DND-41 (cell line): ENCODE measurements at regions not wholly inside any gene's neighbourhood (a gene's known extent, or its start where the extent isn't known, plus 50 kb on each side); places are given as distances from the start of the nearest gene placed in this dataset.

ENCODE experiments used
- EZH2 ChIP-seq: IDR thresholded peaks from 3 replicates; pipeline ENCODE4 v1.6.1; 2012; ENCODE audit warnings: borderline replicate concordance, low read depth, mild to moderate bottlenecking, moderate library complexity, low read length, inconsistent platforms; ENCODE audit not compliant: severe bottlenecking
- TF ChIP-seq, protein P1 (sequence below): IDR thresholded peaks from 2 replicates; pipeline ENCODE4 v1.5.1; 2012; ENCODE audit warnings: borderline replicate concordance, low read length, moderate library complexity, mild to moderate bottlenecking; ENCODE audit not compliant: poor library complexity, severe bottlenecking; ENCODE audit errors: extremely low read depth

DNA sequence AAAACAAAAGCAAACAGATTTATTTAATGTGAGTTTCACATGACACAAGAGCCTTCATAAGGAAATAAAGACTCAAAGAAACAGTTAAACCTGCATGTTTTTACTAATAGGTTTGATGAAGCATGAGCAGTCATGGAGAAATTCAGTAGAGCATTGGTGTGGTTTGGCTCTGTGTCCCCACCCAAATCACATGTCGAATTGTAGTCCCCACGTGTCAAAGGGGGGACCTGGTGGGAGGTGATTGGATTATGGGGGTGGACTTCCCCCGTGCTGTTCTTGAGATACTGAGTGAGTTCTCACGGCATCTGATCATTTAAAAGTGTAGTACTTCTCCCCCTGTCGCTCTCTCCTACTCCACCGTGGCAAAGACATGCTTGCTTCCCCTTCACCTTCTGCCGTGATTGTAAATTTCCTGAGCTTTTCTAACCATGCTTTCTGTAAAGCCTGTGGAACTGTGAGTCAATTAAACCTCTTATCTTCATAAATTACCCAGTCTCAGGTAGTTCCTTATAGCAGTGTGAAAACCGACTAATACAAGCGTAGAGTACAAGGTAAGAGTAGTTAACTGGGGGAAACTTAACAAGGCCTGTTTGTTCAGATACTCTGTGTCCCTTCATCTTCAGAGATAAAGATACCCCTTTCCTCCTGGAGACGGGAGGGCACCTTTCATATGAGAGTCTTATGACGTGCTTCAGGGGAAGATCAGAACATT is 354.8 kb downstream of the SIPA1L2 start:
- no peak for TF ChIP-seq EZH2
- TF ChIP-seq, protein P1, sequence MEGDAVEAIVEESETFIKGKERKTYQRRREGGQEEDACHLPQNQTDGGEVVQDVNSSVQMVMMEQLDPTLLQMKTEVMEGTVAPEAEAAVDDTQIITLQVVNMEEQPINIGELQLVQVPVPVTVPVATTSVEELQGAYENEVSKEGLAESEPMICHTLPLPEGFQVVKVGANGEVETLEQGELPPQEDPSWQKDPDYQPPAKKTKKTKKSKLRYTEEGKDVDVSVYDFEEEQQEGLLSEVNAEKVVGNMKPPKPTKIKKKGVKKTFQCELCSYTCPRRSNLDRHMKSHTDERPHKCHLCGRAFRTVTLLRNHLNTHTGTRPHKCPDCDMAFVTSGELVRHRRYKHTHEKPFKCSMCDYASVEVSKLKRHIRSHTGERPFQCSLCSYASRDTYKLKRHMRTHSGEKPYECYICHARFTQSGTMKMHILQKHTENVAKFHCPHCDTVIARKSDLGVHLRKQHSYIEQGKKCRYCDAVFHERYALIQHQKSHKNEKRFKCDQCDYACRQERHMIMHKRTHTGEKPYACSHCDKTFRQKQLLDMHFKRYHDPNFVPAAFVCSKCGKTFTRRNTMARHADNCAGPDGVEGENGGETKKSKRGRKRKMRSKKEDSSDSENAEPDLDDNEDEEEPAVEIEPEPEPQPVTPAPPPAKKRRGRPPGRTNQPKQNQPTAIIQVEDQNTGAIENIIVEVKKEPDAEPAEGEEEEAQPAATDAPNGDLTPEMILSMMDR, result no peak
